Caco-2 (cell line): ENCODE measurements at regions not wholly inside any gene's neighbourhood (a gene's known extent, or its start where the extent isn't known, plus 50 kb on each side); places are given as distances from the start of the nearest gene placed in this dataset.

ENCODE experiments used
- BruUV-seq: library from RNA; stranded (reverse); fragments of 400-500 nt; replicated peaks from 2 replicates; lab custom pipeline; 2021; lab: Mats Ljungman, UMichigan
- CTCF ChIA-PET: fragments of 300-600 bp; sonication (Branson Sonifier 250); formaldehyde crosslinking; loops from one replicate; lab custom pipeline; 2022; ENCODE audit warnings: antibody characterized with exemption; lab: Charles Lee
- POLR2A ChIA-PET: fragments of 300-600 bp; sonication (Branson Sonifier 250); formaldehyde crosslinking; loops from one replicate; lab custom pipeline; 2022; ENCODE audit warnings: antibody characterized with exemption; lab: Charles Lee
- DNase-seq, 2 experiments: peaks; one replicate each; pipeline versions ENCODE4 v3.0.0 to v3.0.0-alpha.2; 2020 to 2022
- H3K27me3 ChIP-seq: replicated peaks from 2 replicates; pipeline ENCODE4 v1.6.0; 2011; ENCODE audit warnings: low read length; ENCODE audit not compliant: control insufficient read depth, insufficient read depth
- H3K36me3 ChIP-seq: 2 replicates; pipeline ENCODE4 v1.5.1; 2011; ENCODE audit warnings: low read length; ENCODE audit not compliant: control insufficient read depth, insufficient read depth
- H3K4me1 ChIP-seq: fragments of 250-450 bp; sonication (Bioruptor Pico); 2 replicates; pipeline ENCODE4 v1.5.1; 2020; ENCODE audit warnings: mild to moderate bottlenecking
- H3K4me3 ChIP-seq: 2 replicates; pipeline ENCODE4 v1.5.1; 2011; ENCODE audit warnings: low read depth, mild to moderate bottlenecking, control low read depth, low read length
- H3K9me3 ChIP-seq: fragments of 250-450 bp; sonication (Bioruptor Pico); 2 replicates; pipeline ENCODE4 v1.5.1; 2020; ENCODE audit warnings: mild to moderate bottlenecking, moderate library complexity
- H3K27ac Mint-ChIP-seq: one replicate; pipeline ENCODE4 v1.8.0; 2022; ENCODE audit warnings: mixed read lengths; ENCODE audit not compliant: unreplicated experiment
- H3K27me3 Mint-ChIP-seq: one replicate; pipeline ENCODE4 v1.8.0; 2022; ENCODE audit warnings: mixed read lengths; ENCODE audit not compliant: insufficient read depth, unreplicated experiment
- H3K36me3 Mint-ChIP-seq: one replicate; pipeline ENCODE4 v1.8.0; 2022; ENCODE audit warnings: mild to moderate bottlenecking, mixed read lengths; ENCODE audit not compliant: insufficient read depth, unreplicated experiment
- H3K4me1 Mint-ChIP-seq: one replicate; pipeline ENCODE4 v1.8.0; 2022; ENCODE audit warnings: low read depth, mixed read lengths; ENCODE audit not compliant: unreplicated experiment
- H3K4me3 Mint-ChIP-seq: one replicate; pipeline ENCODE4 v1.8.0; 2022; ENCODE audit warnings: mild to moderate bottlenecking, moderate library complexity, mixed read lengths; ENCODE audit not compliant: unreplicated experiment
- H3K9me3 Mint-ChIP-seq: one replicate; pipeline ENCODE4 v1.8.0; 2022; ENCODE audit warnings: mixed read lengths; ENCODE audit not compliant: unreplicated experiment
- intact Hi-C: fragments of 100-400 bp; cut with micrococcal nuclease; formaldehyde crosslinking; loops from one replicate; pipeline ENCODE4 v1.10.0; 2022; ENCODE audit not compliant: unreplicated experiment
- TF ChIP-seq, protein P1 (sequence below), 2 experiments: fragments of 200-600 bp in 1 of 2; IDR thresholded peaks; 1 replicate in 1 of 2; 2 replicates in 1 of 2; pipeline versions ENCODE4 v1.5.1 to v1.8.0; 2011 to 2022; ENCODE audit warnings: antibody characterized with exemption in 1 of 2, control low read depth in 1 of 2, inconsistent platforms in 1 of 2, low read depth in 1 of 2, low read length in 1 of 2, mild to moderate bottlenecking in 1 of 2, moderate library complexity in 1 of 2; ENCODE audit not compliant: insufficient read depth in 1 of 2, severe bottlenecking in 1 of 2, unreplicated experiment in 1 of 2

DNA sequence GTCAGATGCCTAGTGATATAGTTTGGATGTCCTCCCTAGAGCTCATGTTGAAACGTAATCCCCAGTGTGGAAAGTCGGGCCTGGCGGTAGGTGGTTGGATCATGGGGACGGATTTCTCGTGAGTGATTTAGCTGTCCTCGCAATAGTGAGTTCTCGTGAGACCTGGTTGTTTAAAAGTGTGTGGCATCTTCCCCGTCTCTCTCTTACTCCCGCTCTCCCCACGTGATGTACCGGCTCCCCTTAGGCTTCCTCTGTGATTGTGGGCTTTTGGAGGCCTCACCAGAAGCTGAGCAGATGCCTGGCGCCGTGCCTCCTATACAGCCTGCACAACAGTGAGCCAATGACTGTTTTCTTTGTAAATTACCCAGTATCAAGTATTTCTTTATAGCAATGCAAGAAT lies 264.5 kb downstream of the TTLL7 start:
- POLR2A ChIA-PET: no interaction called here
- no TSS peak for BruUV-seq
- no peak for DNase-seq
- Mint-ChIP-seq H3K4me3 (no peak overlapping the region), H3K27ac (no peak overlapping the region), H3K9me3 (no peaks in the 10 kb centered on the region), H3K27me3 (no peaks in the 10 kb centered on the region), H3K4me1 (no peaks in the 10 kb centered on the region), H3K36me3 (no peaks in the 10 kb centered on the region)
- Histone ChIP-seq H3K4me1 (no peaks in the 10 kb centered on the region), H3K36me3 (no peaks in the 10 kb centered on the region), H3K4me3 (no peak overlapping the region), H3K9me3 (no peaks in the 10 kb centered on the region), H3K27me3 (no peaks in the 10 kb centered on the region)
- intact Hi-C loops: no loop called here
- TF ChIP-seq, protein P1, sequence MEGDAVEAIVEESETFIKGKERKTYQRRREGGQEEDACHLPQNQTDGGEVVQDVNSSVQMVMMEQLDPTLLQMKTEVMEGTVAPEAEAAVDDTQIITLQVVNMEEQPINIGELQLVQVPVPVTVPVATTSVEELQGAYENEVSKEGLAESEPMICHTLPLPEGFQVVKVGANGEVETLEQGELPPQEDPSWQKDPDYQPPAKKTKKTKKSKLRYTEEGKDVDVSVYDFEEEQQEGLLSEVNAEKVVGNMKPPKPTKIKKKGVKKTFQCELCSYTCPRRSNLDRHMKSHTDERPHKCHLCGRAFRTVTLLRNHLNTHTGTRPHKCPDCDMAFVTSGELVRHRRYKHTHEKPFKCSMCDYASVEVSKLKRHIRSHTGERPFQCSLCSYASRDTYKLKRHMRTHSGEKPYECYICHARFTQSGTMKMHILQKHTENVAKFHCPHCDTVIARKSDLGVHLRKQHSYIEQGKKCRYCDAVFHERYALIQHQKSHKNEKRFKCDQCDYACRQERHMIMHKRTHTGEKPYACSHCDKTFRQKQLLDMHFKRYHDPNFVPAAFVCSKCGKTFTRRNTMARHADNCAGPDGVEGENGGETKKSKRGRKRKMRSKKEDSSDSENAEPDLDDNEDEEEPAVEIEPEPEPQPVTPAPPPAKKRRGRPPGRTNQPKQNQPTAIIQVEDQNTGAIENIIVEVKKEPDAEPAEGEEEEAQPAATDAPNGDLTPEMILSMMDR (IDR thresholded peaks at IDR 0.05; ENCODE audit: insufficient read depth in 1 of 2, low read depth in 1 of 2, low read length in 1 of 2, severe bottlenecking in 1 of 2, unreplicated experiment in 1 of 2): no peak
- CTCF ChIA-PET: no interaction called here

DNA sequence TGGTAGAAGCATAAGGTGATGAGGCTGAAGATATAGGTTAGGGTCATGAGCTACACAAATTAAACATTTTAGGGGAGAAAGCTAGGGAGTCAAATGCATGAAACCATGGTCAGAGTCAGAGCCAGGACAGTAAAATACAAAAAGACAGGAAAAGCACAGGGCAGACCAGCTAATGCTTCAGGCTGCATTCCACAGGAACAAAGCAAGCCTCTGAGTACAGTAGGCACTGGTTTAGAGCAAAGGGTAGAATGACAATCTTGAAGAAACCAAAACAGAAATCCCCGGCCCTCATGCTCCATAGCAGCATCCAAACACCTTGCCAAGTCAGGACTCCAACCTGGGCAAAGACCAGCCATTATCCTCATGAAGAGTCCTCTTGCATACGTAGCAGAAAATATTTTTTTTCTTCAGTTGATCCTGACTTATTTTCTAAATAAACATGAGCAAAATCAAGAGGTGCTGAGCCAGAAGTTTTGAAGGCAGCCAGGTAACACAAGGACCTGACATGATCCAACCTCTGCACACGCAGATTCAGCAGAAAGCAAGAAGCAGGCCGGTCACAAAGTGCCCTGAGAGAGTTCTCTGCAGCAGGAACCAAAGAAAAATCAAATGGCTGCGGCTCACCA lies 273.1 kb downstream of the TTLL7 start:
- TF ChIP-seq, protein P1 (IDR thresholded peaks at IDR 0.05; ENCODE audit: insufficient read depth in 1 of 2, low read depth in 1 of 2, low read length in 1 of 2, severe bottlenecking in 1 of 2, unreplicated experiment in 1 of 2): no peak
- Mint-ChIP-seq H3K9me3 (no peaks in the 10 kb centered on the region), H3K27me3 (no peaks in the 10 kb centered on the region), H3K36me3 (no peaks in the 10 kb centered on the region), H3K4me3 (no peak overlapping the region), H3K4me1 (no peaks in the 10 kb centered on the region), H3K27ac (no peak overlapping the region)
- H3K9me3 ChIP-seq: no peaks in the 10 kb centered on the region
- POLR2A ChIA-PET: no interaction called here
- H3K4me1 ChIP-seq: no peaks in the 10 kb centered on the region
- BruUV-seq: no TSS peak
- H3K27me3 ChIP-seq: no peaks in the 10 kb centered on the region
- no peak for DNase-seq
- CTCF ChIA-PET: no interaction called here
- H3K4me3 ChIP-seq: no peak overlapping the region
- no peaks in the 10 kb centered on the region for H3K36me3 ChIP-seq
- intact Hi-C loops: no loop called here

DNA sequence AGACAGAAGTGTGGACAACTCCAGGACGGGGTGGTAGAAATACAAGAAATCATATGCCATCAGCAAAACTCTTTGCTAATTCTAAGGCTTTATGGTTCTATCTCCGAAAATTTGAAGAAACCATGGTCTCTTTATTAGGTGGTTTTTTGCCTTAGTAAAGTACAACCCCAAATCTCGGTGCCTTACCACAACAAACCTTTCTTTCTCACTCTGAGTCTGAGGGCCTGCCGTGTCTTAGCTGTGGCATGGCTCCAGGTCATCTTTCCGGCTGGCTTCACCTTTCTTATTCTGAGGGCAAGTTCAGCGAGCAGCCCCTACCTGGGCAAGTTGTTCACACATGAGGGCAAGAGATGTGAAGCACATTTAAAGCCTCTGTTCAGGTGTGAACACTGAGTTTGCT lies 280.6 kb downstream of the TTLL7 start:
- Histone ChIP-seq H3K9me3 (no peaks in the 10 kb centered on the region), H3K4me3 (no peak overlapping the region), H3K27me3 (no peaks in the 10 kb centered on the region), H3K4me1 (no peaks in the 10 kb centered on the region), H3K36me3 (no peaks in the 10 kb centered on the region)
- Mint-ChIP-seq H3K4me3 (no peak overlapping the region), H3K27ac (no peak overlapping the region), H3K9me3 (no peaks in the 10 kb centered on the region), H3K27me3 (no peaks in the 10 kb centered on the region), H3K36me3 (no peaks in the 10 kb centered on the region), H3K4me1 (no peaks in the 10 kb centered on the region)
- TF ChIP-seq, protein P1 (IDR thresholded peaks at IDR 0.05; ENCODE audit: insufficient read depth in 1 of 2, low read depth in 1 of 2, low read length in 1 of 2, severe bottlenecking in 1 of 2, unreplicated experiment in 1 of 2): no peak
- intact Hi-C loops: no loop called here
- ChIA-PET CTCF (no interaction called here), POLR2A (no interaction called here)
- BruUV-seq: no TSS peak
- DNase-seq: no peak
